ENCODE measurements at regions not wholly inside any gene's neighbourhood (a gene's known extent, or its start where the extent isn't known, plus 50 kb on each side); places are given as distances from the start of the nearest gene placed in this dataset.

DNA sequence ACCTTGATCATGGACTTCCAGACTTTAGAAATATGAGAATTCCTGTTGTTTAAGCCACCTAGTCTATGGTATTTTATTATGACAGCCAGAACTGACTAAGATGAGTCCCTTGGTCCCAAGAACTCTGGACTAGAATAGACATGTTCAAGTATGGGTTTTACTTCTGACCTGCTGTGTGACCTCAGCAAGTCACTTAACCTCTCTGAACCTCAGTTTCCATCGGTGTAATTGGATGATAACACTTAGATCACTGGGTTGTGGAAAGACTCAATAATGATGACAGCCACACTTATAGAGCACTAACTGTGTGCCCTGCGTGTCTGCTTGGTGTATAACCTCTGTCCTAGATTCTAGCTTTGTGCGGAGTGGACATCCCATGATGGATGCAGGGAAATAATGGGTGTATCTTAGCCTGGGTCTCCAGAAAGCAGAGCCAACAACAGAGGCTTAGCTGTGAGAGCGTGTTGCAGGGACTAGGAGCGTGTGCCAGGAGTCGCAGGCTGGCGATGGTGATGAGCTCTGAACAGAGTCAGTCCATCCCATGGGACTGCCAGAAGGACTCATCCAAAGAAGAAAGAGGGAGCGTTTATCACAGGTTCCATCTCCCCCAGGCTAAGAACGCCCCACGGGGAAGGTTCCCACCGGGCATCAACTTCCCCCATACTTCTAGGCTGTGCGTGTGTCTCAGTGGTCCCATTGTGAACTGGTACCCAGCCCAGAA lies 93.2 kb upstream of the TP53I11 start:
- H3K4me3 ChIP-seq (ENCODE audit: control insufficient read depth in 1 of 7, extremely low read depth in 1 of 7, insufficient read depth in 4 of 7, low read depth in 2 of 7, low read length in 6 of 7) = no peak overlapping the region
- POLR2A ChIA-PET = no interaction called here
- no peaks in the 10 kb centered on the region for H3K36me3 ChIP-seq (ENCODE audit: control insufficient read depth in 4 of 4, insufficient read depth in 4 of 4, low read length in 3 of 4)
- no peak overlapping the region for H3K27ac ChIP-seq (ENCODE audit: insufficient read depth in 1 of 2, low read depth in 1 of 2, low read length in 2 of 2, poor library complexity in 1 of 2, severe bottlenecking in 2 of 2)
- peaks cover 0 to 3% (median 0%) of the 10 kb centered on the region in 5 experiments for H3K27me3 ChIP-seq (replicated peaks in 2 of 5; ENCODE audit: control insufficient read depth in 4 of 5, insufficient read depth in 5 of 5, low read length in 4 of 5)
- CTCF ChIA-PET = interaction anchor here (0.6 to 2.1 kb wide), 6 partner anchors 11 to 117 kb away, joined by 3 to 6 read pairs (median 4); no protein-coding TSS in a partner anchor
- 100% methylated on average over 12 of the region's 12 CpGs for WGBS (ENCODE audit: insufficient coverage)
- peaks cover 0 to 6% (median 4%) of the 10 kb centered on the region in 5 experiments for H3K9me3 ChIP-seq (ENCODE audit: control extremely low read depth in 1 of 5, control insufficient read depth in 4 of 5, insufficient read depth in 2 of 5, low read depth in 1 of 5, low read length in 4 of 5)
- H3K4me1 ChIP-seq (ENCODE audit: control extremely low read depth in 1 of 4, control insufficient read depth in 4 of 4, insufficient read depth in 4 of 4, low read length in 3 of 4) = peaks cover 3 to 25% (median 18%) of the 10 kb centered on the region in 4 experiments
- DNase-seq = no peak

DNA sequence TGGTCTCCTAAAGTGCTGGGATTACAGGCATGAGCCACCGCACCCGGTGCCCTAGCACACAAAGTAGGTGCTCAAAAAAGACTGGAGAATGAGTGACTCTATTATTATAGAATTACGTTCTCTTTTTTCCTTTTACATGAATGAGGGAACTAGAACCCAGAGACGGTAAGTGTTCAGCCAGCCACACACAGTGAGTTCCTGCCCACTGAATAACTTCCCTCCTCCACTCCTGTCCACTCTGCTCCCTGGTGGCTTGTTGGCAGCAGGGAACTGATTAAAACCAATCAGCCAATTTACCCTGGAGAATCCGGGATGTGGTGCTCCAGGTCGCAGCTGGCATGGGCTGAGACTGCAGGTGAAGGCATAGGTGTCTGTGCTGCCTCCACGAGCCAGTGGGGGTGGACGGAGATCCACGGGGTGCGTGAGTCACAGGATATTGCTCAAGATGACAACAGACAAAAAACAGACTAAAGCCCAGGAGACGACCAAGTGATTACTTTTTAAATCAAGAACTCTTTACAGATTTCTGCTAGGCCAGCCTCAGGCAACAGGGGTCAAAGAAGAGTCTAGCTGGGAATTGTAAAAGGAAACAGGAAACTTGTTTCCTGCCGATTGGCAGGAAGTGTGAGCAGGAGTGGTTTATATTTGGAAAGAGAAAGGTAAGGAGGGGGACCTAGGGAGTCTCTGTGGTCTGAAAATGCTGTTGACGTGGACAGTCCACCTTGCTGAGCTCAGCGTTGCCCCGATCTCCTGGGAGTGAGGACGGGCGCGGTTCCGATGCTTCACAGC lies 95.2 kb upstream of the TP53I11 start:
- Histone ChIP-seq H3K27me3 (replicated peaks in 2 of 5; ENCODE audit: control insufficient read depth in 4 of 5, insufficient read depth in 5 of 5, low read length in 4 of 5) (peaks cover 0 to 3% (median 0%) of the 10 kb centered on the region in 5 experiments), H3K4me3 (ENCODE audit: control insufficient read depth in 1 of 7, extremely low read depth in 1 of 7, insufficient read depth in 4 of 7, low read depth in 2 of 7, low read length in 6 of 7) (no peak overlapping the region), H3K36me3 (ENCODE audit: control insufficient read depth in 4 of 4, insufficient read depth in 4 of 4, low read length in 3 of 4) (no peaks in the 10 kb centered on the region), H3K4me1 (ENCODE audit: control extremely low read depth in 1 of 4, control insufficient read depth in 4 of 4, insufficient read depth in 4 of 4, low read length in 3 of 4) (peaks cover 3 to 30% (median 19%) of the 10 kb centered on the region in 4 experiments), H3K9me3 (ENCODE audit: control extremely low read depth in 1 of 5, control insufficient read depth in 4 of 5, insufficient read depth in 2 of 5, low read depth in 1 of 5, low read length in 4 of 5) (no peaks in the 10 kb centered on the region), H3K27ac (ENCODE audit: insufficient read depth in 1 of 2, low read depth in 1 of 2, low read length in 2 of 2, poor library complexity in 1 of 2, severe bottlenecking in 2 of 2) (no peak overlapping the region)
- 64% methylated on average over 15 of the region's 19 CpGs for WGBS (ENCODE audit: insufficient coverage)
- DNase-seq = peak; percentile 56 to 83 (median 72)
- POLR2A ChIA-PET = no interaction called here
- CTCF ChIA-PET = interaction anchor here (1.4 to 1.7 kb wide), 3 partner anchors 15 to 109 kb away, joined by 4 read pairs; no protein-coding TSS in a partner anchor

DNA sequence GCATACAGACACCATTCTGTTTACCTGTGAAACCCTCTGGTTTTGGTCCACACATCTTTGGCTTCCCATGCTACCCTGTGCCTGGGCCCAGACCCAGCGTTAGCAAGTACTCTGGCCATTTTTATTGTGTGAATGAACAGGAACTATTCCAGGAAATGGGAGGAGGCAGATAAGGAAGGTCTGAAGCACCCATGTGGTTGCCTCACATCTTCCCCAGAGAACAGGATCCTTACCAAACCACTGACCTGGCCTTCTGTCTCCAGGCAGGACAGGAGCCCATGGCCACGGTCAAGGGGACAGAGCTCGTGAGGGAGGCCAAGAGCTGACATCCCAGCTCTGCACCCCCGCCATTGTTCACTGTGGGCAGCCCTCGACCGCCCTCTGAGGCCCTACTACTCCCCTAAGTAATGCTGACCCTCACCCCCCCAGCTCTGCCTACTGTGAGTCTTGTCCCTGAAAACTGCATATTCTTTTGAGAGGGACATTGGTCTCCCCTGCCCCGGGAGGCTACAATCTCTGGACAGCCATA lies 97.7 kb upstream of the TP53I11 start:
- DNase-seq = no peak

DNA sequence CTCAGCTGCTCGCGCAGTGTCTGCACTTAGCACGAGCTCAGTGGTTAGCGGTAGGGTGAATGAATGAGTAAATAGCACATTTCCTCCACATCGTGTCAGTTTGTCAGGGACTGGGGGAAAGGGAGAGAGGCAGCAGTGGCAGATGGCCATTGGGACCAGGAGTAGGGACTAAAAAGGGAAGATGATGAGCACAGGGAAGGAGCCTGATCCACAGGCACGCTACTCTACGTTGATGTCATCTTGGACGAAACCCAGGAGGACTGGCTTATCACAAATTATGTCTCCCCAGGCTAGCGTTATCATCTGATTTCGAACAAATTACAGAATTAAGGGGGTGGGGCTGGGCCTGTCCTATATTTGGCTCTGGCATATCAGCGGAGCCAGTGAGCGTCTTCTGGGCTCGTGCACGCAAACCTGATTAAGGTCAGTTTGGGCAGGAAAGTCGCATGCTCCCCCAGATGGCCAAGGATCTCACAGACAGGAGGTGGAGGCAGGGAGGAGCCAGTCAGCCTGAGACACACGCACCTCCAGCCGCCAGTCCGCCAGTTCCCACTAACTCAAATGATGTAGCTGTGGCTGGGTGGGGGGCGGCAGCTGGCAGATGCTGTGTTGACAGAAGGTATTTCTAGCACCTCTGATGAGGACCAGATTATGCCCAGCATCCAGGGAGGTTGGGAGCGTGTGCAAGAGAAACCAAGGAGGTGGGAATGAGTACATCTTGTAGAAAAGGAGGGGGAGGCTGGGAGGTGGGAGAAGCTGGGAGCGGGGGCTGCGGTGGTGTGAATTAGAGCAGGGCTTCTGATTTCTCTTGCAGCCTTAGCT lies 97.4 kb upstream of the PRDM11 start:
- POLR2A ChIA-PET = no interaction called here
- H3K27ac ChIP-seq (ENCODE audit: insufficient read depth in 1 of 2, low read depth in 1 of 2, low read length in 2 of 2, poor library complexity in 1 of 2, severe bottlenecking in 2 of 2) = no peak overlapping the region
- WGBS (ENCODE audit: insufficient coverage) = 91% methylated on average over 21 of the region's 22 CpGs
- no peaks in the 10 kb centered on the region for H3K9me3 ChIP-seq (ENCODE audit: control extremely low read depth in 1 of 5, control insufficient read depth in 4 of 5, insufficient read depth in 2 of 5, low read depth in 1 of 5, low read length in 4 of 5)
- CTCF ChIA-PET = interaction anchor here (0.8 to 1.6 kb wide), 4 partner anchors 20 to 101 kb away, joined by 3 to 4 read pairs (median 3); no protein-coding TSS in a partner anchor
- peak in 1 of 3 donors; percentile 36 for DNase-seq
- no peaks in the 10 kb centered on the region for H3K27me3 ChIP-seq (replicated peaks in 2 of 5; ENCODE audit: control insufficient read depth in 4 of 5, insufficient read depth in 5 of 5, low read length in 4 of 5)
- H3K4me3 ChIP-seq (ENCODE audit: control insufficient read depth in 1 of 7, extremely low read depth in 1 of 7, insufficient read depth in 4 of 7, low read depth in 2 of 7, low read length in 6 of 7) = no peak overlapping the region
- H3K36me3 ChIP-seq (ENCODE audit: control insufficient read depth in 4 of 4, insufficient read depth in 4 of 4, low read length in 3 of 4) = no peaks in the 10 kb centered on the region
- H3K4me1 ChIP-seq (ENCODE audit: control extremely low read depth in 1 of 4, control insufficient read depth in 4 of 4, insufficient read depth in 4 of 4, low read length in 3 of 4) = peaks cover 3 to 30% (median 19%) of the 10 kb centered on the region in 4 experiments

More for the DNA sequence above, 97.7 kb upstream of the TP53I11 start:
- no peaks in the 10 kb centered on the region for H3K36me3 ChIP-seq (ENCODE audit: control insufficient read depth in 4 of 4, insufficient read depth in 4 of 4, low read length in 3 of 4)
- H3K27ac ChIP-seq (ENCODE audit: insufficient read depth in 1 of 2, low read depth in 1 of 2, low read length in 2 of 2, poor library complexity in 1 of 2, severe bottlenecking in 2 of 2) = no peak overlapping the region
- WGBS (ENCODE audit: insufficient coverage) = 88% methylated on average over 6 of the region's 7 CpGs
- peaks cover 0 to under 1% (median 0%) of the 10 kb centered on the region in 5 experiments for H3K27me3 ChIP-seq (replicated peaks in 2 of 5; ENCODE audit: control insufficient read depth in 4 of 5, insufficient read depth in 5 of 5, low read length in 4 of 5)
- no peaks in the 10 kb centered on the region for H3K9me3 ChIP-seq (ENCODE audit: control extremely low read depth in 1 of 5, control insufficient read depth in 4 of 5, insufficient read depth in 2 of 5, low read depth in 1 of 5, low read length in 4 of 5)
- H3K4me1 ChIP-seq (ENCODE audit: control extremely low read depth in 1 of 4, control insufficient read depth in 4 of 4, insufficient read depth in 4 of 4, low read length in 3 of 4) = peaks cover 3 to 30% (median 19%) of the 10 kb centered on the region in 4 experiments
- ChIA-PET CTCF (no interaction called here), POLR2A (no interaction called here)
- H3K4me3 ChIP-seq (ENCODE audit: control insufficient read depth in 1 of 7, extremely low read depth in 1 of 7, insufficient read depth in 4 of 7, low read depth in 2 of 7, low read length in 6 of 7) = no peak overlapping the region

DNA sequence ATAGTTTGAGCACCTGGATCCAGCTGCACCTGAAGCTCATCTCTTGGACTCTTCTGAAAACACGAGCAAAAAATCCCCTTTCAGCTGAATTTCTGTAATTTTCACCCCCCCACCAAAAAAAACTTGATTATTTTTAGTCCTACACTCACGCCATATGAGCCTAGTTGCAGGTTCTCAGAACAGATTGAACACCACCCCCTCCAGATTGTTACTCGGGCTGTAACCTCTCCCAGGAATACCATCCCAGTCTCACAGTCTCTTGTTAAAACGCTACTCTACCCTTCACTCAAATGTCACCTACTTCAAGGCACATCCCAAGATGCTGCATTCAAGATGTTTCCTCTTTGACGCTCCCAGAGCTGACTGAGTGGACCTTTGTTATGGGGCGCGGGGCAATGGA lies 96.3 kb upstream of the PRDM11 start:
- CTCF ChIA-PET = interaction anchor here (0.8 to 2.2 kb wide), 8 partner anchors 11 to 102 kb away, joined by 3 to 5 read pairs (median 3); no protein-coding TSS in a partner anchor
- DNase-seq = no peak
- 72% methylated on average over 6 of the region's 7 CpGs for WGBS (ENCODE audit: insufficient coverage)

DNA sequence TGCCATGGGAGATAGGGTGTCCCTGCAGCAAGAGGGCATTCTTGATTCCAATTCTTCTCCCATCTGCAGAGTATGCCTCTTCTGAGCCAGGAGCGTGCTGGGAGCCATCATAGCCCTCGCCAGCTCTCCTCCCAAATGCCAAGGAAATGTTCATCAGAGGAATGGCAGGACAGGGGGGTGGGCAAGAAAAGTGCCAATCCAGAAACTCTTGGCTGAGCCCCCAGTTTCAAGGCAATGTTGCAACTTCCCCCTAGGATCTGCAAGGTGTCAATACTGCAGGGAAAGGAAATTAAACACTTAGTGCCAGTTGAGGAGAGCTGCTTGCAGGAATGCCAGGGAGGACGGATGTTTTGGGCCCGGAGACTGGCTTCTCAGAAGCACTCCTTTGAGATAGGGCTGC lies 94.8 kb upstream of the PRDM11 start:
- WGBS (ENCODE audit: insufficient coverage) = 100% methylated on average over 4 of the region's 4 CpGs
- H3K27ac ChIP-seq (ENCODE audit: insufficient read depth in 1 of 2, low read depth in 1 of 2, low read length in 2 of 2, poor library complexity in 1 of 2, severe bottlenecking in 2 of 2) = no peak overlapping the region
- H3K27me3 ChIP-seq (replicated peaks in 2 of 5; ENCODE audit: control insufficient read depth in 4 of 5, insufficient read depth in 5 of 5, low read length in 4 of 5) = no peaks in the 10 kb centered on the region
- H3K4me1 ChIP-seq (ENCODE audit: control extremely low read depth in 1 of 4, control insufficient read depth in 4 of 4, insufficient read depth in 4 of 4, low read length in 3 of 4) = peaks cover 3 to 18% (median 12%) of the 10 kb centered on the region in 4 experiments
- ChIA-PET CTCF (interaction anchor here (1.2 to 2.2 kb wide), 2 partner anchors 25 to 53 kb away, joined by 3 to 5 read pairs; no protein-coding TSS in a partner anchor), POLR2A (no interaction called here)
- H3K4me3 ChIP-seq (ENCODE audit: control insufficient read depth in 1 of 7, extremely low read depth in 1 of 7, insufficient read depth in 4 of 7, low read depth in 2 of 7, low read length in 6 of 7) = no peak overlapping the region
- no peaks in the 10 kb centered on the region for H3K9me3 ChIP-seq (ENCODE audit: control extremely low read depth in 1 of 5, control insufficient read depth in 4 of 5, insufficient read depth in 2 of 5, low read depth in 1 of 5, low read length in 4 of 5)
- H3K36me3 ChIP-seq (ENCODE audit: control insufficient read depth in 4 of 4, insufficient read depth in 4 of 4, low read length in 3 of 4) = no peaks in the 10 kb centered on the region
- DNase-seq = no peak

More for the DNA sequence above, 96.3 kb upstream of the PRDM11 start:
- H3K27me3 ChIP-seq (replicated peaks in 2 of 5; ENCODE audit: control insufficient read depth in 4 of 5, insufficient read depth in 5 of 5, low read length in 4 of 5) = no peaks in the 10 kb centered on the region
- H3K36me3 ChIP-seq (ENCODE audit: control insufficient read depth in 4 of 4, insufficient read depth in 4 of 4, low read length in 3 of 4) = no peaks in the 10 kb centered on the region
- no peak overlapping the region for H3K4me3 ChIP-seq (ENCODE audit: control insufficient read depth in 1 of 7, extremely low read depth in 1 of 7, insufficient read depth in 4 of 7, low read depth in 2 of 7, low read length in 6 of 7)
- peaks cover 3 to 30% (median 19%) of the 10 kb centered on the region in 4 experiments for H3K4me1 ChIP-seq (ENCODE audit: control extremely low read depth in 1 of 4, control insufficient read depth in 4 of 4, insufficient read depth in 4 of 4, low read length in 3 of 4)
- POLR2A ChIA-PET = no interaction called here
- no peak overlapping the region for H3K27ac ChIP-seq (ENCODE audit: insufficient read depth in 1 of 2, low read depth in 1 of 2, low read length in 2 of 2, poor library complexity in 1 of 2, severe bottlenecking in 2 of 2)
- H3K9me3 ChIP-seq (ENCODE audit: control extremely low read depth in 1 of 5, control insufficient read depth in 4 of 5, insufficient read depth in 2 of 5, low read depth in 1 of 5, low read length in 4 of 5) = no peaks in the 10 kb centered on the region

All from common myeloid progenitor, CD34-positive (primary cell).